Esophagus muscularis mucosa (tissue), 4 donors: ENCODE measurements at regions not wholly inside any gene's neighbourhood (a gene's known extent, or its start where the extent isn't known, plus 50 kb on each side); places are given as distances from the start of the nearest gene placed in this dataset.

Experiments used
- EP300 ChIP-seq: sonication (generic); formaldehyde crosslinking; IDR thresholded peaks from one replicate; pipeline ENCODE4 v1.6.1; 2017; ENCODE audit warnings: antibody characterized with exemption
- POLR2A ChIP-seq: fragments of 450-650 bp; IDR thresholded peaks from one replicate; pipeline ENCODE4 v1.6.1; 2017; ENCODE audit warnings: antibody characterized with exemption, moderate library complexity, mild to moderate bottlenecking, low read depth
- POLR2AphosphoS5 ChIP-seq, 2 donors: sonication (generic); formaldehyde crosslinking; IDR thresholded peaks; one replicate each; pipeline ENCODE4 v1.6.1; 2017; ENCODE audit warnings: antibody characterized with exemption in 2 of 2
- TF ChIP-seq, protein P1 (sequence below), 3 experiments: fragments of 200-600 bp in 2 of 3; fragments of 450-650 bp in 1 of 3; sonication (generic) in 2 of 3; IDR thresholded peaks; one replicate each; pipeline ENCODE4 v1.5.1; 2017 to 2019; ENCODE audit warnings: antibody characterized with exemption in 3 of 3, mild to moderate bottlenecking in 2 of 3, moderate library complexity in 1 of 3

DNA sequence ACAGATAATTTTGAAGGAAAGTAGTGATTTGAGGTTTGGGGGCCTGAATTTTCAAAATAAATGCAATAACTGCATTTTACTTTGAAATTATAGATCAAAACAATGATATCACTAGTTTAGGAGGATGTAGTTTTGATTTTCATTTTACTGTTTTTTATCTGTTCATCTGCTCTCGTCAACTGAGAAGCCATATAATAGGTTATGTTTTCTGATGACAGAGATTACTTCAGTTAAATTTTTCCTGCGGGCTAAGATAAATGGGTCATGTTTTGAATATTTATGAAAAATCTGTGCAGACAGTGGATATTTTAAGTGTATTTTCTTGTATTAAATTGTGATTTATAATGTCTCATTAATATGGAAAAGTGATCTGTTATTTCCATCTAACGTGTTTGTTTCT, 573.4 kb downstream of the CPS1 start:
- TF ChIP-seq POLR2A (no peak), EP300 (no peak), POLR2AphosphoS5 (IDR thresholded peaks at IDR 0.05) (no peak)
- TF ChIP-seq, protein P1, sequence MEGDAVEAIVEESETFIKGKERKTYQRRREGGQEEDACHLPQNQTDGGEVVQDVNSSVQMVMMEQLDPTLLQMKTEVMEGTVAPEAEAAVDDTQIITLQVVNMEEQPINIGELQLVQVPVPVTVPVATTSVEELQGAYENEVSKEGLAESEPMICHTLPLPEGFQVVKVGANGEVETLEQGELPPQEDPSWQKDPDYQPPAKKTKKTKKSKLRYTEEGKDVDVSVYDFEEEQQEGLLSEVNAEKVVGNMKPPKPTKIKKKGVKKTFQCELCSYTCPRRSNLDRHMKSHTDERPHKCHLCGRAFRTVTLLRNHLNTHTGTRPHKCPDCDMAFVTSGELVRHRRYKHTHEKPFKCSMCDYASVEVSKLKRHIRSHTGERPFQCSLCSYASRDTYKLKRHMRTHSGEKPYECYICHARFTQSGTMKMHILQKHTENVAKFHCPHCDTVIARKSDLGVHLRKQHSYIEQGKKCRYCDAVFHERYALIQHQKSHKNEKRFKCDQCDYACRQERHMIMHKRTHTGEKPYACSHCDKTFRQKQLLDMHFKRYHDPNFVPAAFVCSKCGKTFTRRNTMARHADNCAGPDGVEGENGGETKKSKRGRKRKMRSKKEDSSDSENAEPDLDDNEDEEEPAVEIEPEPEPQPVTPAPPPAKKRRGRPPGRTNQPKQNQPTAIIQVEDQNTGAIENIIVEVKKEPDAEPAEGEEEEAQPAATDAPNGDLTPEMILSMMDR (IDR thresholded peaks at IDR 0.05): no peak
